T-cell (primary cell): ENCODE measurements at regions not wholly inside any gene's neighbourhood (a gene's known extent, or its start where the extent isn't known, plus 50 kb on each side); places are given as distances from the start of the nearest gene placed in this dataset.

ENCODE experiments used
- ATAC-seq, 4 experiments: fragments of 200-7000 bp in 3 of 4; fragments of 150-1000 bp in 1 of 4; cut with Tn5 transposase; replicated peaks in 1 of 4; 1 replicate in 3 of 4; 2 replicates in 1 of 4; pipeline ENCODE4 v1.10.0; 2021; ENCODE audit warnings: moderate library complexity in 3 of 4, mild to moderate bottlenecking in 2 of 4, moderate number of reproducible peaks in 1 of 4
- CTCF ChIA-PET, 2 donors: fragments of 300-600 bp; sonication (Branson Sonifier 250); formaldehyde crosslinking; loops; one replicate each; lab custom pipeline; 2022; ENCODE audit warnings: antibody characterized with exemption in 2 of 2; lab: Charles Lee
- POLR2A ChIA-PET, 2 donors: fragments of 300-600 bp; sonication (Branson Sonifier 250); formaldehyde crosslinking; loops; one replicate each; lab custom pipeline; 2022; ENCODE audit warnings: antibody characterized with exemption in 2 of 2; lab: Charles Lee
- DNase-seq, 35 experiments: peaks; one replicate each; pipeline versions ENCODE4 v3.0.0 to v3.0.0-alpha.2; 2013 to 2023
- H3K27ac ChIP-seq: one replicate; pipeline ENCODE4 v1.5.1; 2013; ENCODE audit warnings: low read length
- H3K27me3 ChIP-seq, 2 experiments: replicated peaks in 1 of 2; 1 replicate in 1 of 2; 2 replicates in 1 of 2; pipeline versions ENCODE4 v1.6.1 to v1.7.0; 2013; ENCODE audit warnings: low read length in 1 of 2, mixed read lengths in 1 of 2; ENCODE audit not compliant: control insufficient read depth in 2 of 2, insufficient read depth in 2 of 2; ENCODE audit errors: extremely low read depth in 1 of 2
- H3K36me3 ChIP-seq, 2 donors: 1 replicate in 1 of 2; 2 replicates in 1 of 2; pipeline versions ENCODE4 v1.6.1 to v1.7.0; 2013; ENCODE audit warnings: low read length in 1 of 2; ENCODE audit not compliant: control insufficient read depth in 2 of 2, insufficient read depth in 1 of 2; ENCODE audit errors: extremely low read depth in 1 of 2
- H3K4me1 ChIP-seq, 2 experiments: 1 replicate in 1 of 2; 2 replicates in 1 of 2; pipeline versions ENCODE4 v1.6.1 to v1.7.0; 2013; ENCODE audit warnings: low read length in 2 of 2, mixed read lengths in 1 of 2; ENCODE audit not compliant: insufficient read depth in 2 of 2, control insufficient read depth in 1 of 2; ENCODE audit errors: extremely low read depth in 1 of 2
- H3K4me3 ChIP-seq, 2 donors: 1 replicate in 1 of 2; 2 replicates in 1 of 2; pipeline versions ENCODE4 v1.5.1 to v1.7.0; 2013; ENCODE audit warnings: mild to moderate bottlenecking in 2 of 2, low read length in 1 of 2, moderate library complexity in 1 of 2; ENCODE audit not compliant: control insufficient read depth in 1 of 2; ENCODE audit errors: extremely low read depth in 1 of 2
- H3K9me3 ChIP-seq: 2 replicates; pipeline ENCODE4 v1.7.0; 2013
- H3K27ac Mint-ChIP-seq, 2 donors: one replicate each; pipeline ENCODE4 v1.8.0; 2020 to 2021; ENCODE audit warnings: mild to moderate bottlenecking in 2 of 2, mixed read lengths in 2 of 2
- H3K27me3 Mint-ChIP-seq, 2 donors: one replicate each; pipeline ENCODE4 v1.8.0; 2021 to 2022; ENCODE audit warnings: mixed read lengths in 2 of 2
- H3K36me3 Mint-ChIP-seq: one replicate; pipeline ENCODE4 v1.8.0; 2021; ENCODE audit warnings: mixed read lengths
- H3K4me1 Mint-ChIP-seq, 3 donors: one replicate each; pipeline ENCODE4 v1.8.0; 2020 to 2022; ENCODE audit warnings: mixed read lengths in 3 of 3, mild to moderate bottlenecking in 1 of 3
- H3K4me3 Mint-ChIP-seq, 3 donors: one replicate each; pipeline ENCODE4 v1.8.0; 2020 to 2022; ENCODE audit warnings: mild to moderate bottlenecking in 3 of 3, mixed read lengths in 3 of 3, moderate library complexity in 3 of 3
- H3K9me3 Mint-ChIP-seq, 3 donors: one replicate each; pipeline ENCODE4 v1.8.0; 2020 to 2022; ENCODE audit warnings: mixed read lengths in 3 of 3
- WGBS: methylation state at CpG from one replicate; pipeline ENCODE4 v1.1.5; 2013; ENCODE audit warnings: missing lambda C conversion rate; ENCODE audit not compliant: insufficient coverage; 5-methylcytosine and 5-hydroxymethylcytosine counted together

GRCh38 chr2:123359636-123360035 is 665.5 kb upstream of the CNTNAP5 start:
- no peak overlapping the region for H3K4me3 ChIP-seq
- no peaks in the 10 kb centered on the region for H3K27me3 ChIP-seq
- no CpG with 5 or more reads among the region's 1 CpG for WGBS
- Mint-ChIP-seq H3K4me1 (no peaks in the 10 kb centered on the region), H3K36me3 (no peaks in the 10 kb centered on the region), H3K27me3 (no peaks in the 10 kb centered on the region), H3K27ac (no peak overlapping the region), H3K4me3 (no peak overlapping the region), H3K9me3 (peaks cover 15 to 23% (median 16%) of the 10 kb centered on the region in 3 donors)
- CTCF ChIA-PET, result no interaction called here
- ATAC-seq (no peak), DNase-seq (no peak)
- H3K9me3 ChIP-seq, result peaks cover 3% of the 10 kb centered on the region
- H3K27ac ChIP-seq, result no peak overlapping the region
- H3K4me1 ChIP-seq, result no peaks in the 10 kb centered on the region
- no peaks in the 10 kb centered on the region for H3K36me3 ChIP-seq
- POLR2A ChIA-PET, result no interaction called here

GRCh38 chr2:123362671-123363440 is 662.2 kb upstream of the CNTNAP5 start:
- Histone ChIP-seq H3K27ac (no peak overlapping the region), H3K4me1 (no peaks in the 10 kb centered on the region), H3K27me3 (no peaks in the 10 kb centered on the region), H3K4me3 (no peak overlapping the region), H3K36me3 (no peaks in the 10 kb centered on the region), H3K9me3 (peaks cover 3% of the 10 kb centered on the region)
- H3K27ac Mint-ChIP-seq, result no peak overlapping the region
- ChIA-PET POLR2A (no interaction called here), CTCF (no interaction called here)
- H3K27me3 Mint-ChIP-seq, result no peaks in the 10 kb centered on the region
- H3K36me3 Mint-ChIP-seq, result no peaks in the 10 kb centered on the region
- H3K9me3 Mint-ChIP-seq, result peaks cover 16 to 23% (median 21%) of the 10 kb centered on the region in 3 donors
- ATAC-seq (no peak), DNase-seq (no peak)
- H3K4me1 Mint-ChIP-seq, result no peaks in the 10 kb centered on the region
- H3K4me3 Mint-ChIP-seq, result no peak overlapping the region
- whole genome bisulfite sequencing, result no CpG with 5 or more reads among the region's 8 CpGs

- H3K9me3 ChIP-seq, result peaks cover 3% of the 10 kb centered on the region
- Mint-ChIP-seq H3K4me1 (no peaks in the 10 kb centered on the region), H3K9me3 (peaks cover 16 to 26% (median 23%) of the 10 kb centered on the region in 3 donors), H3K4me3 (no peak overlapping the region), H3K36me3 (no peaks in the 10 kb centered on the region), H3K27ac (no peak overlapping the region), H3K27me3 (no peaks in the 10 kb centered on the region)
- no peaks in the 10 kb centered on the region for H3K36me3 ChIP-seq
- WGBS, result no CpG with 5 or more reads among the region's 2 CpGs
- no peak for ATAC-seq
- H3K27me3 ChIP-seq, result no peaks in the 10 kb centered on the region
- H3K4me1 ChIP-seq, result no peaks in the 10 kb centered on the region
- no peak overlapping the region for H3K4me3 ChIP-seq
- H3K27ac ChIP-seq, result no peak overlapping the region
- CTCF ChIA-PET, result interaction anchor here in 1 of 2 donors (0.6 kb wide), 1 partner anchor 578 kb away, joined by 8 read pairs; no protein-coding TSS in a partner anchor
- POLR2A ChIA-PET, result no interaction called here
- no peak for DNase-seq
Observed at GRCh38 chr2:123363826-123364225, 661.3 kb upstream of the CNTNAP5 start.

GRCh38 chr2:123364243-123364896 is 660.7 kb upstream of the CNTNAP5 start:
- no peak overlapping the region for H3K4me3 Mint-ChIP-seq
- ChIA-PET CTCF (interaction anchor here in 1 of 2 donors (0.6 kb wide), 1 partner anchor 578 kb away, joined by 8 read pairs; no protein-coding TSS in a partner anchor), POLR2A (no interaction called here)
- 83% methylated on average over 1 of the region's 3 CpGs for WGBS
- Histone ChIP-seq H3K9me3 (peaks cover 3% of the 10 kb centered on the region), H3K27me3 (no peaks in the 10 kb centered on the region), H3K36me3 (no peaks in the 10 kb centered on the region), H3K4me3 (no peak overlapping the region), H3K27ac (no peak overlapping the region), H3K4me1 (no peaks in the 10 kb centered on the region)
- no peak overlapping the region for H3K27ac Mint-ChIP-seq
- no peaks in the 10 kb centered on the region for H3K4me1 Mint-ChIP-seq
- DNase-seq, result no peak
- no peak for ATAC-seq
- H3K36me3 Mint-ChIP-seq, result no peaks in the 10 kb centered on the region
- H3K27me3 Mint-ChIP-seq, result no peaks in the 10 kb centered on the region
- peaks cover 16 to 30% (median 24%) of the 10 kb centered on the region in 3 donors for H3K9me3 Mint-ChIP-seq

- no peak overlapping the region for H3K27ac ChIP-seq
- no peaks in the 10 kb centered on the region for H3K36me3 ChIP-seq
- H3K27ac Mint-ChIP-seq, result no peak overlapping the region
- H3K4me3 ChIP-seq, result no peak overlapping the region
- H3K27me3 Mint-ChIP-seq, result no peaks in the 10 kb centered on the region
- H3K4me3 Mint-ChIP-seq, result no peak overlapping the region
- no CpG with 5 or more reads among the region's 1 CpG for WGBS
- CTCF ChIA-PET, result no interaction called here
- H3K4me1 ChIP-seq, result no peaks in the 10 kb centered on the region
- ATAC-seq, result no peak
- POLR2A ChIA-PET, result no interaction called here
- H3K9me3 ChIP-seq, result peaks cover 3% of the 10 kb centered on the region
- H3K9me3 Mint-ChIP-seq, result peaks cover 16 to 32% (median 23%) of the 10 kb centered on the region in 3 donors
- H3K4me1 Mint-ChIP-seq, result no peaks in the 10 kb centered on the region
- no peaks in the 10 kb centered on the region for H3K36me3 Mint-ChIP-seq
- H3K27me3 ChIP-seq, result no peaks in the 10 kb centered on the region
- no peak for DNase-seq
Observed at GRCh38 chr2:123366239-123366837, 658.7 kb upstream of the CNTNAP5 start.

- no peaks in the 10 kb centered on the region for H3K4me1 ChIP-seq
- no peak overlapping the region for H3K4me3 Mint-ChIP-seq
- POLR2A ChIA-PET, result no interaction called here
- H3K27me3 ChIP-seq, result no peaks in the 10 kb centered on the region
- ATAC-seq, result no peak
- H3K27ac Mint-ChIP-seq, result no peak overlapping the region
- no peak overlapping the region for H3K27ac ChIP-seq
- no peaks in the 10 kb centered on the region for H3K9me3 ChIP-seq
- CTCF ChIA-PET, result no interaction called here
- no peaks in the 10 kb centered on the region for H3K27me3 Mint-ChIP-seq
- peaks cover 17 to 30% (median 24%) of the 10 kb centered on the region in 3 donors for H3K9me3 Mint-ChIP-seq
- no peaks in the 10 kb centered on the region for H3K36me3 Mint-ChIP-seq
- no peaks in the 10 kb centered on the region for H3K36me3 ChIP-seq
- DNase-seq, result no peak
- H3K4me1 Mint-ChIP-seq, result no peaks in the 10 kb centered on the region
- no peak overlapping the region for H3K4me3 ChIP-seq
Observed at GRCh38 chr2:123370186-123370585, 654.9 kb upstream of the CNTNAP5 start.
